Medulla oblongata (tissue), 1 donor: ENCODE measurements at regions not wholly inside any gene's neighbourhood (a gene's known extent, or its start where the extent isn't known, plus 50 kb on each side); places are given as distances from the start of the nearest gene placed in this dataset.

ENCODE experiments used
- DNase-seq: peaks from one replicate; pipeline ENCODE4 v3.0.0-alpha.2; 2015; ENCODE audit errors: extremely low spot score

DNA sequence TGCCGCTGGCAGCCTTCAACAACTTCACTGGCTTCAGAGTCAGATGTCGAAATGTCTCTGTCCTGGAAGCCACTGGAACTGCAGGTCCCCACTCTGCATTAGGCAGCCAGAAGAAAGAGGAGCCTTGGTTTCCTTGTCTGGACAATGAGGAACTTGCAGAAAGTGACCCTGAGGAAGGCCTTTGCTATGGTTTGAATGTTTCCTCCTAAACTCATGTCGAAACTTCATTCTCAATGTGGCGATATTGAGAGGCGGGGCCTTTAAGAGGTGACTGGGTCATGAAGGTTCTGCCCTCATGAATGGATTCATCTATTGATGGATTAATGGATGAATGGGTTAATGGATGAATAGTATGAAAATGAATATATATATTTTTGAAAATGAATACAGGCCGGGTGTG lies 61.6 kb upstream of the GPR26 start:
- no peak for DNase-seq

DNA sequence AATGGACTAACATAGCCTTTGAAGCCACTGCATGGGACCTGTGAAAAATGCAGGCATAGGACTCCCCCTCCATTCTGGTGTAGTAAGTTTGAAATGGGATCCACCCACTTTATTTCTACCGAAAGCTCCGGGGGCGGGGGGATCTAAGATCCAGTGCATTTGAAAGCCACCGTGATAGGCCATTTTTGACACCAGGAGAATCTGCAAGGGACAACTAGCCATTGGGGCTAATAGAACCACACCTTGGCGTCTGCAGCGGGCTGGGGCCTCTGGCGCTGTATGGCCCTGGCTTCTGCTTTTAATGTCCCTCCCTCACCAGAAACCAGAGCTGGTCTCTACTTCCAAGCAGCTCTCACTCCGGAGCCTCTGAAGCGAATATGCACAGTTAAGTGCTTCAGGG lies 60.1 kb upstream of the GPR26 start:
- DNase-seq: no peak

DNA sequence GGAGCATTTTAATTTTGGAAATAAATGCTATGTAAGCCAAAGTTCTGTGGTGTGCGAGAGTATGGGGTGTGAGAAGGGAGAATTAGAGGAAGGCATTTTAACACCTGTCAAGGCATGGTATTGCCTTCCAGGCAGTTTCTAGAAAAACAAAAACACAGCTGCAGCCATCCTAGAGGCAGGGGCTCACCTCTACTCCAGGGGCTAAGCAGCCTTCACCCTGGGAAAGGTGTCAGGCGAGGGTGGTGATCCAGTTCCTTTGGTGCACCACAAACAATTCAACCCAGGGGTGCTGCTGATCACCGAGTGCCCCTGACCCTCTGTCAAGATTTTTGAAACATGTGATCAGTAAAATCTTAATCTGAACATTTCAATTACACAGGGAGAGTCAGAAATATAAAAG lies 59.2 kb upstream of the GPR26 start:
- no peak for DNase-seq

DNA sequence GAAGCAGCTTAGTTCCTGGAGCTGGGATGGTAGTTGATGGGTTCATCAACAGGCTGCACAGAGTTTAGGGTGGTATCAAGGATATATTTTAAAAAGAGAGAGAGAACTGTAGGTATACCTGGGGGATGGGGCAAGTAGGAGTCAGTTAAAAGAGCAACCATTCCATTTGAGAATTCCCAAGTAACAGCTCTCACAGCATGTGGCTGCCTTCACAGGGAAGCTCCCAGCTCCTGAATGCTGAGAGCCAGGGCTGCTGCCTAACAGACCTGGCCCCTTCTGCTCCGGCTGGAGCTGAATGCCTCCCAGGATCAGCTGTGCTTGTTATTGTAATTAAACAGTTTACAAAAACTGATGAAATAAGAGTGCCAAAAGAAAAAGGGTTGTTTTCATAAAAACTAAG lies 58.8 kb upstream of the GPR26 start:
- DNase-seq: no peak

DNA sequence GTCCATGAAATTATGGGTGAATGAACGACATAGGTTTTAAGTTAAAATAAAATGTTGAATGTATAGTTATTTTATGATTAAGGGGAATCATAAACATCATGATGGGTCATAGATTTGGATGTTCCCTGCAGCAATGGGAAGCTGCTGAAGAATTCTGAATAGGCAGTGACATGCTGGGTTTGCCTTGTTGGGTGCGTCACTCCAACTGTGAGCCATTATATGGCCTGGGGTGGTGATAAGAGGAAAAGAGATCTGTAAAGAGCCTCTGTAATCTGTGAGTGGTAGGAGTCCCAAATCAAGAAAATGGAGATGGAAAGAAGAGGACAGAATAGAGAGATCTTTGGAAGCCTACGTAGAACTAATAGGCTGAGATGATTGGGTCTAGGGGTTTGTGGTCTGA lies 58.1 kb upstream of the GPR26 start:
- DNase-seq: no peak

DNA sequence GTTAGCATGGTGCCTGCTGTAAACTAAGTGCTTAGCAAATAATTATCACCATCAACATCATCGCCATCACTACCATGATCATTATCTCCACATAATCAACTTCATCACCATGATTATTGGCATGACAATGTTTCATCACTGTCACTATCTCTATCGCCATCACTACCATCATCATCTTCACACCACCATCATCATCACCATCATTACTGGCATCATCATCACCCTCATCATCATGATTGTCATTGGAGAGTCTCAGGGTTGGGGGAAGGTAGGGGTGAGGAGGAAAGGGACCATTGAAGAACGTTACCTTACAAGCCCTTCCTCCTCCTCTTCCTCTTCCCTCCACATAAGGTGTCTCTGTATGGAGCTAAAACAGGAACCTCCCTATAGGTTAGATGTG lies 54.9 kb upstream of the GPR26 start:
- DNase-seq: no peak

DNA sequence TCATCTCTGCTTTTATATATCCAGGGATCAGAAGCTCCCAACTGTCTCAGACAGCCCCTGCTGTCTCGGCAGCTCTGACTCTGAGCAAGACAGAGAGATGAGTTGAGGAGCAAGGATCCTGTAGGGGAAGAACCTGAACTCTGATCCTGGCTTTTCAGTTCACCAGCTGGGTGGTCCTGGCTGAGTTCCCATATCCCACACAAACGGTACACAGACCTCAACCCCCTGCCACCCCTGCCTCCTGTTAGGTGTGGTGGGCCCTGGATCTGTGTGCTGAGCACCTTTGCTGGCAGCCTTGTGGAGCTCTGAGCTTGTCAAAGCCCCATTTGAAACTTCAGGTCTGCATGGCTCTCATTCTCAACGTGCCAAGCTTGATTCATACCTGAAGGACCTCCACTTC lies 54.3 kb upstream of the GPR26 start:
- no peak for DNase-seq

DNA sequence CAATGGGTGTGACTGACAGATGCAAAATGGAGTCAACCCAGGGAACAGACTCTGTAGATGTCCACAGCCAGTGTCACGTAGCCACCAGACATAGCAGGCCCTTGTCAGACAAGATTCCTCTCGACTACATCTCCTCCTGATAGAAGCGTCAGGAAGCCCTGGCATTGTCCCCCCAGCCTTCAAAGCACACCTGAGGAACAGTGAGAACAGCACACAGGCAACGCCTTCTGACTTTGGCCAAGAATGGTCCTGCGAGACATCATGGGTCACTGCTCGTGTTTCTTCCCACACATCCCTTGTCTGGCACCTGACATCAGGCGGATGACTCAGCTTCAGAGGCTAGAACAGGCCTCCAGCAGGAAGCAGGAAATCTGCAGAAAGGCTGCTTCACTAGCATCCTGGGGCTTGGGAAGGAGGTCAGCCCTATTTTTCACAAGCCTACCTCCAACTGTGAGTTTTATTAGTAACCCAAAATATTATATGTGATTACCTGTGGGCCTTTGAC lies 52.8 kb upstream of the GPR26 start:
- DNase-seq: no peak

DNA sequence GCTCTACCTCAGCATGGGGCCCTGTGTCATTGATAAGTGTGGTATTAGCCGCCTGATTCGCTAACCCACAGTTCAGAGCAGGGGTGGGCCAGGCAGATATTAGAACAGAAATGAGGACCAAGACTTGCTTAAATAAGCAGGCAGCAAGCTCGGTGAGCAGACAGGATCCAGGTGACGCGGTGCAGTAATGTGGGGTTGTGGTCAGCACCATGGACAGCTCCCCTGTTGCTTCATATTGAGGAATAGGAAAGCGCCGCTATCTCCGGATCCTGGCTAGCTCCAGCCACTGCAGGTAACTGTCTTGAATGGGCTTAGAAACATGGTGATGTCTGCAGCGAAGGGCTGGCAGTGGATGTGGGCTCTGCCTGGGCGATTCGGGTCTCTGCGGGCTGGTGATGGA lies 51.3 kb upstream of the GPR26 start:
- DNase-seq: peak; percentile 51
